ENCODE measurements at regions not wholly inside any gene's neighbourhood (a gene's known extent, or its start where the extent isn't known, plus 50 kb on each side); places are given as distances from the start of the nearest gene placed in this dataset.
A peak's percentile ranks its signal among the peaks of the same experiment; 100 is the strongest.

GRCh38 chr2:228658998-228659397 is 477.5 kb upstream of the SPHKAP start:
- no peak for DNase-seq (ENCODE audit: extremely low read depth, low read depth)

- DNase-seq (ENCODE audit: extremely low read depth, low read depth) = peak; percentile 65
Measured at GRCh38 chr2:228657807-228658402, 476.4 kb upstream of the SPHKAP start.

- no peak for DNase-seq (ENCODE audit: extremely low read depth, low read depth)
Measured at GRCh38 chr2:228655331-228655730, 473.8 kb upstream of the SPHKAP start.

- DNase-seq (ENCODE audit: extremely low read depth, low read depth) = no peak
Measured at GRCh38 chr2:228654707-228655106, 473.2 kb upstream of the SPHKAP start.

GRCh38 chr2:228653884-228654283 is 472.4 kb upstream of the SPHKAP start:
- DNase-seq (ENCODE audit: extremely low read depth, low read depth) = no peak

- no peak for DNase-seq (ENCODE audit: extremely low read depth, low read depth)
Measured at GRCh38 chr2:228652366-228652765, 470.9 kb upstream of the SPHKAP start.

- no peak for DNase-seq (ENCODE audit: extremely low read depth, low read depth)
Measured at GRCh38 chr2:228649876-228650275, 468.4 kb upstream of the SPHKAP start.

GRCh38 chr2:228649447-228649846 is 468.0 kb upstream of the SPHKAP start:
- DNase-seq (ENCODE audit: extremely low read depth, low read depth) = no peak

- no peak for DNase-seq (ENCODE audit: extremely low read depth, low read depth)
Measured at GRCh38 chr2:228648541-228648940, 467.1 kb upstream of the SPHKAP start.

- peak; percentile 26 for DNase-seq (ENCODE audit: extremely low read depth, low read depth)
Measured at GRCh38 chr2:228646061-228646460, 464.6 kb upstream of the SPHKAP start.

GRCh38 chr2:228644199-228644598 is 462.7 kb upstream of the SPHKAP start:
- DNase-seq (ENCODE audit: extremely low read depth, low read depth) = no peak

- no peak for DNase-seq (ENCODE audit: extremely low read depth, low read depth)
Measured at GRCh38 chr2:228642861-228643260, 461.4 kb upstream of the SPHKAP start.

GRCh38 chr2:228630786-228631185 is 449.3 kb upstream of the SPHKAP start:
- no peak for DNase-seq (ENCODE audit: extremely low read depth, low read depth)

- DNase-seq (ENCODE audit: extremely low read depth, low read depth) = no peak
Measured at GRCh38 chr2:228629251-228629650, 447.8 kb upstream of the SPHKAP start.

- no peak for DNase-seq (ENCODE audit: extremely low read depth, low read depth)
Measured at GRCh38 chr2:228628682-228629081, 447.2 kb upstream of the SPHKAP start.

- DNase-seq (ENCODE audit: extremely low read depth, low read depth) = no peak
Measured at GRCh38 chr2:228627510-228627909, 446.0 kb upstream of the SPHKAP start.

- DNase-seq (ENCODE audit: extremely low read depth, low read depth) = no peak
Measured at GRCh38 chr2:228625481-228625880, 444.0 kb upstream of the SPHKAP start.

GRCh38 chr2:228624733-228625132 is 443.2 kb upstream of the SPHKAP start:
- DNase-seq (ENCODE audit: extremely low read depth, low read depth) = no peak

- DNase-seq (ENCODE audit: extremely low read depth, low read depth) = no peak
Measured at GRCh38 chr2:228615496-228615895, 434.0 kb upstream of the SPHKAP start.

- DNase-seq (ENCODE audit: extremely low read depth, low read depth) = no peak
Measured at GRCh38 chr2:228614741-228615140, 433.3 kb upstream of the SPHKAP start.

- peak; percentile 46 for DNase-seq (ENCODE audit: extremely low read depth, low read depth)
Measured at GRCh38 chr2:228613133-228613850, 431.8 kb upstream of the SPHKAP start.

GRCh38 chr2:228611171-228611570 is 429.7 kb upstream of the SPHKAP start:
- no peak for DNase-seq (ENCODE audit: extremely low read depth, low read depth)

GRCh38 chr2:228602288-228602687 is 420.8 kb upstream of the SPHKAP start:
- no peak for DNase-seq (ENCODE audit: extremely low read depth, low read depth)

Data from NCI-H460 (cell line).